ENCODE measurements at regions not wholly inside any gene's neighbourhood (a gene's known extent, or its start where the extent isn't known, plus 50 kb on each side); places are given as distances from the start of the nearest gene placed in this dataset.

DNA sequence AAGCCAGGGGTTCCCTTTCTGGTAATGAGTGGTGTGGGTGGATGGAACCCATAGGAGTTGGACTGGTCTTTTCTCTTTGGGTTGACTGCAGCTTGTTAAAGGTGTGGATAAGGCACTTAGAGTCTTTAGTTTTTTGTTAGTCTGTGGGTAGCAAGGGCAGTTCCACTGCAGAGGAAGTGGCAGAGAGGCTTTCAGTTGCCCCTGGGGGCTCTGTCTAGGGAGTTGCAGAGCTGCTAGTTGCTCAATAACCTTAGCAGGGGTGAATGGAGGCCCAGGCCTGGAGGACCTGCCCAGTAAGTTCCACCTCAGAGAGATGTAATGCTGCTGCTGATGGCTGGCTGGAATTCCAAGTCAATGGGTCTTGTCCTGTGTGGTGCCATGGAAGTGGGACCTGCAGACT lies 282.6 kb upstream of the NDST4 start:
- FAIRE-seq, result no peak

- FAIRE-seq, result no peak
Measured at GRCh38 chr4:115376866-115377265, 263.4 kb upstream of the NDST4 start.

DNA sequence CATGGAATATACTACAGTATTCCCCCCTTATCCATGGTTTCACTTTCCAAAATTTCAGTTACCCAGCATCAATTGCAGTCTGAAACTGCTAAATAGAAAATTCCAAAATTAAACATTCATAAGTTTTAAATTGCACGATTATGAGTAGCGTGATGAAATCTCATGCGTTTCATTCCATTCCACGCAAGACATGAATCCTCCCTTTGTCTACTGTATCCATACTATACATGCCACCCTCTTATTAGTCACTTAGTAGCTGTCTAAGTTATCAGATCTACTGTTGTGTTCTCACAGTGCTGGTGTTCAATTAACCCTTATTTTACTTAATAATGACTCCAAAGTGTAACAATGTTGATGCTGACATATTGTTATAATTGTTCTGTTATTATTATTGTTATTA lies 261.2 kb upstream of the NDST4 start:
- no peak for FAIRE-seq

- no peak for FAIRE-seq
Measured at GRCh38 chr4:115370490-115370889, 257.1 kb upstream of the NDST4 start.

- no peak for FAIRE-seq
Measured at GRCh38 chr4:115370012-115370411, 256.6 kb upstream of the NDST4 start.

DNA sequence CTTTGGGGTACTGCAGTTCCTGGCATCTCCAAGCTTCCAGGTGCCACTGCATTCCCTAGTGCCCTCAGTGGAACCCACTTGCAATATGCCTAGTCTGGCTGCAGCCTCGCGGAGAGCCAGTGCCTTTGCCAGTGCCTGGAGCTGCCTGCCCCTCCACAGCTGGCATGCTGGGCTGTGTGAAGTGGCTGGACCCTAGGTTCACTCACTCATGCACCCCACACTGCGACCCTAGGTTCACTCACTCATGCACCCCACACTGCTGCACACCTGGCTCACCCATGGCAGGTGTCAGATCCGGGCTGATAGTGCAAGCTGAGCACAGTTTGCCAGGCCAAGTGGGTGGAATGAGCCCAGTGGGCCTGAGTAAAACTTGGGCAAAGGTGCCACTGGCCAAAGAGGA lies 253.0 kb upstream of the NDST4 start:
- no peak for FAIRE-seq

- FAIRE-seq, result no peak
Measured at GRCh38 chr4:115365185-115365584, 251.8 kb upstream of the NDST4 start.

- no peak for FAIRE-seq
Measured at GRCh38 chr4:115361781-115362180, 248.4 kb upstream of the NDST4 start.

DNA sequence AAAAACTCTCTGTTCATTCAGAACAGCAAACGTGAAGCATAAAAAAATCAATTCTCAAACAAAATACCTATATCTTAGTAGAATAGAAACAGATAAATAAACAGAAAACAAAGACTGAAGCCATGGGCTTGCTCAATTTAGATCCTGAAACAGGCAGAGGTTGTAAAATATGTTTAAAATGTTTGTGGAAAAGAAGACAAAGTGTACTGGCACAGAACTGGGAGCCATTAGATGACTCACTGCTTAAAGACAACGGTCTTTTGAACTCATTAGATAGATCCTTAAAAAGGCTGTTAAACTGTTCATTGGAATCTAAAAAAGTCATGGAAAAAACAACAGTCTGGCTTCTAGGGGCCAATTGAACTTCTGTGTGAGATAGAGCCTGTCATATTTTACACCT lies 247.0 kb upstream of the NDST4 start:
- no peak for FAIRE-seq

- FAIRE-seq, result no peak
Measured at GRCh38 chr4:115357776-115358175, 244.4 kb upstream of the NDST4 start.

- FAIRE-seq, result no peak
Measured at GRCh38 chr4:115356176-115356575, 242.8 kb upstream of the NDST4 start.

- no peak for FAIRE-seq
Measured at GRCh38 chr4:115355329-115355728, 241.9 kb upstream of the NDST4 start.

- FAIRE-seq, result no peak
Measured at GRCh38 chr4:115353370-115353769, 239.9 kb upstream of the NDST4 start.

DNA sequence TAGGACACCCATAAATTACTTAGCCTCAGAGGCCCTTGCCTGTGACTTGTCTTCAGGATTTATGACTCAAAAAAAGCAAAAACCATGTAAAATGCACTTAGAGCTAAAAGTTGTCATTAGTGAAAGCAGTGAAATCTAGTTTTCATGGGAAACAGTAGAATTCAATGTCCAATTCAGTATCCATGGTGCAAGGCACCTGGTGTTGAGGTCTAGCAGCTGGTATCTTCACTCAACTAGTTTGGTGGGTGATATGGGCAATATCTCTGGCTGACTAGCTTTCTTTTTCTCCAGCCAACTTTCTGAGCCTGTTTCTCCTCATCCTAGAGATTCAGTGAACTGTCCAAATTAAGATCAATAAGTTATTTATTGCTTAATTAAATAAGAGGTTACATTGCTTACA lies 229.8 kb upstream of the NDST4 start:
- no peak for FAIRE-seq

- FAIRE-seq, result no peak
Measured at GRCh38 chr4:115334736-115335411, 221.5 kb upstream of the NDST4 start.

GRCh38 chr4:115332078-115332477 lies 218.7 kb upstream of the NDST4 start:
- FAIRE-seq, result no peak

GRCh38 chr4:115331241-115331640 lies 217.8 kb upstream of the NDST4 start:
- no peak for FAIRE-seq

GRCh38 chr4:115325836-115326235 lies 212.4 kb upstream of the NDST4 start:
- no peak for FAIRE-seq

- no peak for FAIRE-seq
Measured at GRCh38 chr4:115323106-115323707, 209.8 kb upstream of the NDST4 start.

DNA sequence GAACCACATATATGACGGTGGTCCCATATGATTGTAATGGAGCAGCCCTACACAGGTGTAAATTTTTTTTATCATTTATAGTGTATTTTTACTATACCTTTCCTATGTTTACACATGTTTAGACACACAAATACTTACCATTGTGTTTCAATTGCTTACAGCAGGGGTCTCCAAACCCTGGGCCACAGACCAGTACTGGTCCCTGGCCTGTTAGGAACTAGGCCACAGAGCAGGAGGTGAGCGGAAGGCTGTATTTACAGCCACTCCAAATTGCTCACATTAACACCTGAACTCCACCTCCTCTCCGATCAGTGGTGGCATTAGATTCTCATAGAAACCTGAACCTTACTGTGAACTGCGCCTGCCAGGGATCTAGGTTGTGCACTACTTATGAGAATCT lies 201.8 kb upstream of the NDST4 start:
- no peak for FAIRE-seq

- no peak for FAIRE-seq
Measured at GRCh38 chr4:115310641-115311040, 197.2 kb upstream of the NDST4 start.

DNA sequence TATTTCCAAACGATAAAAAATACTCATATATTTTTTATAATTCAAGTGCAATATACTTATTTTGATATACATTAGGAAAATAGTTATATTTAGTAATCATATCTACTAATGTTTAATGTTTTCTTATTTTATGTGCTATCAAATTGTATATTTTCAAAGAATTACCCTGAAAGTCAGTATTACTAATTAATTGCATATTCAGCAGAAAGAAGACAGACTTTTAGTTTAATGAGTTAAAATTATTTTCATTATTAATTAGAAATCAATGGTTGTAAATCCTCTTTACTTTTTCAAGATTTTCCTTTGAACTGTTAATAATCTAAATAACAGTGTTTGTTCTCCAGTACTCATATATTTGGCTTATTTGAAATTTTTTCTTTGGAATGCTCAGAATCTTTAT lies 181.3 kb upstream of the NDST4 start:
- FAIRE-seq, result peak; percentile 73

DNA sequence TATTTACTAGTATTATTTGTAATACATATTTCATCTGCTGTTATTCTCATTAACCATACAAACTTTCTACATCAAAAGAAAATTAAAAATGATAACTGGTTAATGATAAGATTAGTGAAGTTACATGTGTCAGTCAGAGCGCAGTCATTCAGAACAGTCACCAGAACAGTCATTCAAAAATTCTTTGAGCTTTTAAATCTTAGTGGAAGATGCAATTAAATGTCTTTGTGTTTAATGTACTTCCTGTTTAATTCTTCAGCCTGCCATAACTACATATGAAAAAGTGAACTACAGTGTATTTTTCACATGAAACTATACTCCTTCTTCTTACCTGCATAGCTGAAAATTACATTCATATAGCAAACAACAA lies 179.7 kb upstream of the NDST4 start:
- no peak for FAIRE-seq

DNA sequence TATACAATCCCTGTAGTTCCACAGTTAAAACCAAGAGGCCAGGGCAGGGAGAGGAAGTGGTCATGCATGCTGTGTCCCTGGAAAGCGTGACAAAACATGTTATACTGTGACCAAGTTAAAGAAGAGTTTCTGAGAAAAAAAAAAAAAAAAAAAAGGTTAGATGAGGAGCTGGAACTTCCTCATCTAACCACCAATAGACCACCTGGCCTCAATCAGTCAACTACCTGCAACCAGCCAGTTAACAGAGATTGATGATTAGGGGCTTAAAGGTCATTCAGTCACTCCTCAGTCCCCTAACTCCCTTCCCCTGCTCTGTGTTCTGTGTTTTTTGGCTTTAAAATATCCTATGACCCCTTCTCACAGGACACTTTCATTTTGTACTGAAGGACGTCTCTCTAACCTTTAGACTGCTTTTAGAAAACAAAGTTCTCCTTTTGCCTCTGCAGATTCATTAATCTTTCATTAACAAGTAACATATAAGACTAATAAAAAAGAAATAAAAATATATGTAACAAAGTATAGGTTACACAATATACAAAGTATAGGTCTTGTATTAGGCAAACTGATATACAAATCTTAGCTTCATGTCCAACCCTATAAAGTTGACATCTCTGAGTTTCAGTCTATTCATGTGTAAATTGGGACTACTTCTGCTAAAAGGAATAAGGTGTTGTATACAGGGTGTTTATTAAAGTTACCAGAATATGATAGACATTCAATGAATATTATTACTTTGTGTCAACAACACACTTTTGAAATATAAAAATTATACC lies 179.1 kb upstream of the NDST4 start:
- FAIRE-seq, result no peak

Measured in G401.6 (cell line).